ENCODE measurements at regions not wholly inside any gene's neighbourhood (a gene's known extent, or its start where the extent isn't known, plus 50 kb on each side); places are given as distances from the start of the nearest gene placed in this dataset.

DNA sequence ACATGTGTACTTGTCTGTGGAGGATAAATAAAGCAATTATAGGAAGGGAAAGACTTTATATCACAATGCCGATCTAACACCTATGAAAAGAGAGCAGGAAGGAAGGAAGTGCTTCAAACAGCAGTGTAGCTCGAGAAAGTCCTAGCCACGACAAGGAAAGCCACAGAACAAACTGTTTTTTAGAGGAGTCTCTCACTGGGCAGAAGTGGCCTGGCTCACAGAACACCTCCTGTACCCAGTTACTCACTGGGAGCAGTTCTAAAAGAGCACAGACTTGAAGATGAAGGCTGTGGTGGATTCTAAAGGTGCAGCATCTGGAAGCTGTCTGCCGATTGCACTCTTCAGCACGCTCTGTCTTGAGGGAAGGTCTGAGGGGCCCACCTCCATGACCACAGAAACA lies 248.8 kb upstream of the ATP11B start:
- Histone ChIP-seq H3K36me3 (replicated peaks in 1 of 2; ENCODE audit: control extremely low read depth in 1 of 2, control insufficient read depth in 1 of 2, extremely low read depth in 1 of 2, insufficient read depth in 2 of 2, low read length in 1 of 2) (no peaks in the 10 kb centered on the region), H4K20me1 (ENCODE audit: control insufficient read depth, insufficient read depth, low read length, poor library complexity, severe bottlenecking) (no peaks in the 10 kb centered on the region), H3K9ac (ENCODE audit: low read length) (no peak overlapping the region), H3K27ac (ENCODE audit: low read length in 2 of 2) (no peak overlapping the region), H3K4me1 (ENCODE audit: control insufficient read depth in 2 of 2, insufficient read depth in 2 of 2, low read length in 2 of 2) (no peaks in the 10 kb centered on the region), H3K79me2 (ENCODE audit: control insufficient read depth, insufficient read depth, low read length) (no peaks in the 10 kb centered on the region), H3K27me3 (replicated peaks in 1 of 4; ENCODE audit: control extremely low read depth in 1 of 4, control insufficient read depth in 3 of 4, insufficient read depth in 4 of 4, low read length in 3 of 4) (no peaks in the 10 kb centered on the region), H3K9me3 (ENCODE audit: control extremely low read depth in 1 of 3, control insufficient read depth in 2 of 3, insufficient read depth in 1 of 3, low read length in 2 of 3) (no peaks in the 10 kb centered on the region), H3K4me2 (replicated peaks; ENCODE audit: low read depth, low read length, poor library complexity, severe bottlenecking) (no peak overlapping the region), H2AFZ (ENCODE audit: insufficient read depth, low read depth, low read length, poor library complexity, severe bottlenecking) (no peak overlapping the region), H3K4me3 (ENCODE audit: control extremely low read depth in 1 of 5, extremely low read depth in 1 of 5, insufficient read depth in 1 of 5, low read depth in 2 of 5, low read length in 4 of 5) (no peak overlapping the region)
- Mint-ChIP-seq H3K9me3 (ENCODE audit: insufficient read depth) (no peaks in the 10 kb centered on the region), H3K27ac (no peak overlapping the region), H3K27me3 (peaks cover 3% of the 10 kb centered on the region), H3K4me1 (no peaks in the 10 kb centered on the region), H3K4me3 (no peak overlapping the region)
- CTCF ChIA-PET = no interaction called here
- 100% methylated on average over 2 of the region's 5 CpGs for WGBS (ENCODE audit: insufficient coverage)
- ATAC-seq (ENCODE audit: low read depth) (no peak), DNase-seq (no peak)
- TF ChIP-seq EZH2 (IDR thresholded peaks at IDR 0.05; ENCODE audit: borderline replicate concordance, insufficient read depth, low read depth, low read length, poor library complexity, severe bottlenecking) (no peak), CTCF (IDR thresholded peaks at IDR 0.05) (no peak)
- POLR2A ChIA-PET = no interaction called here
- intact Hi-C loops (cut with micrococcal nuclease) = no loop called here

- no peaks in the 10 kb centered on the region for H4K20me1 ChIP-seq (ENCODE audit: control insufficient read depth, insufficient read depth, low read length, poor library complexity, severe bottlenecking)
- no peaks in the 10 kb centered on the region for H3K36me3 ChIP-seq (replicated peaks in 1 of 2; ENCODE audit: control extremely low read depth in 1 of 2, control insufficient read depth in 1 of 2, extremely low read depth in 1 of 2, insufficient read depth in 2 of 2, low read length in 1 of 2)
- TF ChIP-seq EZH2 (IDR thresholded peaks at IDR 0.05; ENCODE audit: borderline replicate concordance, insufficient read depth, low read depth, low read length, poor library complexity, severe bottlenecking) (no peak), CTCF (IDR thresholded peaks at IDR 0.05) (no peak)
- ATAC-seq (ENCODE audit: low read depth) = no peak
- Mint-ChIP-seq H3K4me1 (no peaks in the 10 kb centered on the region), H3K27me3 (peaks cover 28% of the 10 kb centered on the region), H3K27ac (no peak overlapping the region), H3K9me3 (ENCODE audit: insufficient read depth) (peaks cover 3% of the 10 kb centered on the region), H3K4me3 (no peak overlapping the region)
- H3K4me3 ChIP-seq (ENCODE audit: control extremely low read depth in 1 of 5, extremely low read depth in 1 of 5, insufficient read depth in 1 of 5, low read depth in 2 of 5, low read length in 4 of 5) = no peak overlapping the region
- POLR2A ChIA-PET = no interaction called here
- H3K79me2 ChIP-seq (ENCODE audit: control insufficient read depth, insufficient read depth, low read length) = no peaks in the 10 kb centered on the region
- H3K4me1 ChIP-seq (ENCODE audit: control insufficient read depth in 2 of 2, insufficient read depth in 2 of 2, low read length in 2 of 2) = no peaks in the 10 kb centered on the region
- no peak overlapping the region for H3K4me2 ChIP-seq (replicated peaks; ENCODE audit: low read depth, low read length, poor library complexity, severe bottlenecking)
- DNase-seq = no peak
- H2AFZ ChIP-seq (ENCODE audit: insufficient read depth, low read depth, low read length, poor library complexity, severe bottlenecking) = no peak overlapping the region
- H3K27me3 ChIP-seq (replicated peaks in 1 of 4; ENCODE audit: control extremely low read depth in 1 of 4, control insufficient read depth in 3 of 4, insufficient read depth in 4 of 4, low read length in 3 of 4) = peaks cover 0 to 3% (median 0%) of the 10 kb centered on the region in 4 experiments
- WGBS (ENCODE audit: insufficient coverage) = no CpG with 5 or more reads among the region's 2 CpGs
- intact Hi-C loops (cut with micrococcal nuclease) = no loop called here
- H3K9me3 ChIP-seq (ENCODE audit: control extremely low read depth in 1 of 3, control insufficient read depth in 2 of 3, insufficient read depth in 1 of 3, low read length in 2 of 3) = peaks cover 0 to 2% (median 0%) of the 10 kb centered on the region in 3 donors
- no peak overlapping the region for H3K9ac ChIP-seq (ENCODE audit: low read length)
- H3K27ac ChIP-seq (ENCODE audit: low read length in 2 of 2) = no peak overlapping the region
- CTCF ChIA-PET = no interaction called here
Observed at GRCh38 chr3:182562274-182562673, 231.0 kb upstream of the ATP11B start.
